WERI-Rb-1 (cell line): ENCODE measurements at regions not wholly inside any gene's neighbourhood (a gene's known extent, or its start where the extent isn't known, plus 50 kb on each side); places are given as distances from the start of the nearest gene placed in this dataset.

Experiments used
- DNase-seq: peaks from one replicate; pipeline ENCODE4 v3.0.0-alpha.2; 2020
- H3K27ac ChIP-seq: fragments of 250-450 bp; sonication (Bioruptor Pico); 2 replicates; pipeline ENCODE4 v1.5.1; 2020; ENCODE audit warnings: mild to moderate bottlenecking, moderate library complexity
- H3K27me3 ChIP-seq: fragments of 250-450 bp; sonication (Bioruptor Pico); 2 replicates; pipeline ENCODE4 v1.5.1; 2021; ENCODE audit warnings: mild to moderate bottlenecking, low read depth, moderate library complexity; ENCODE audit not compliant: insufficient read depth, severe bottlenecking
- H3K36me3 ChIP-seq: fragments of 250-450 bp; sonication (Bioruptor Pico); 2 replicates; pipeline ENCODE4 v1.5.1; 2020; ENCODE audit warnings: mild to moderate bottlenecking, moderate library complexity
- H3K4me3 ChIP-seq: 2 replicates; pipeline ENCODE4 v1.5.1; 2011; ENCODE audit warnings: low read depth, mild to moderate bottlenecking, control low read depth, low read length
- H3K9me3 ChIP-seq: fragments of 250-450 bp; sonication (Bioruptor Pico); 2 replicates; pipeline ENCODE4 v1.5.1; 2021; ENCODE audit warnings: mild to moderate bottlenecking, moderate library complexity; ENCODE audit not compliant: severe bottlenecking
- CTCF ChIP-seq: IDR thresholded peaks from 2 replicates; pipeline ENCODE4 v1.5.1; 2011; ENCODE audit warnings: low read depth, mild to moderate bottlenecking, control low read depth, inconsistent platforms, low read length

- DNase-seq, result no peak
- Histone ChIP-seq H3K9me3 (peaks cover 10% of the 10 kb centered on the region), H3K27me3 (no peaks in the 10 kb centered on the region), H3K36me3 (no peaks in the 10 kb centered on the region), H3K4me3 (no peak overlapping the region), H3K27ac (no peak overlapping the region)
- TF ChIP-seq CTCF, result no peak
Observed at GRCh38 chr13:88424463-88424862, 753.3 kb downstream of the SLITRK5 start.

- H3K9me3 ChIP-seq, result peaks cover 10% of the 10 kb centered on the region
- H3K4me3 ChIP-seq, result no peak overlapping the region
- DNase-seq, result no peak
- H3K27ac ChIP-seq, result no peak overlapping the region
- TF ChIP-seq CTCF, result no peak
- H3K27me3 ChIP-seq, result no peaks in the 10 kb centered on the region
- no peaks in the 10 kb centered on the region for H3K36me3 ChIP-seq
Observed at GRCh38 chr13:88426661-88427060, 755.5 kb downstream of the SLITRK5 start.

GRCh38 chr13:88429862-88430261, 758.7 kb downstream of the SLITRK5 start:
- no peak for DNase-seq
- no peaks in the 10 kb centered on the region for H3K27me3 ChIP-seq
- TF ChIP-seq CTCF, result no peak
- no peaks in the 10 kb centered on the region for H3K36me3 ChIP-seq
- H3K4me3 ChIP-seq, result no peak overlapping the region
- H3K9me3 ChIP-seq, result peaks cover 12% of the 10 kb centered on the region
- H3K27ac ChIP-seq, result no peak overlapping the region

GRCh38 chr13:88434953-88435352, 763.8 kb downstream of the SLITRK5 start:
- no peak for DNase-seq
- H3K27me3 ChIP-seq, result no peaks in the 10 kb centered on the region

GRCh38 chr13:88436974-88437373, 765.8 kb downstream of the SLITRK5 start:
- no peak for TF ChIP-seq CTCF
- H3K4me3 ChIP-seq, result no peak overlapping the region
- no peak overlapping the region for H3K27ac ChIP-seq

More at GRCh38 chr13:88434953-88435352, 763.8 kb downstream of the SLITRK5 start:
- H3K36me3 ChIP-seq, result no peaks in the 10 kb centered on the region
- H3K4me3 ChIP-seq, result no peak overlapping the region
- no peak overlapping the region for H3K27ac ChIP-seq
- TF ChIP-seq CTCF, result no peak
- H3K9me3 ChIP-seq, result peaks cover 12% of the 10 kb centered on the region

GRCh38 chr13:88450515-88450914, 779.3 kb downstream of the SLITRK5 start:
- no peak for DNase-seq
- Histone ChIP-seq H3K9me3 (peaks cover under 1% of the 10 kb centered on the region), H3K4me3 (no peak overlapping the region), H3K36me3 (no peaks in the 10 kb centered on the region), H3K27ac (no peak overlapping the region), H3K27me3 (no peaks in the 10 kb centered on the region)
- TF ChIP-seq CTCF, result no peak

More at GRCh38 chr13:88436974-88437373, 765.8 kb downstream of the SLITRK5 start:
- Histone ChIP-seq H3K36me3 (no peaks in the 10 kb centered on the region), H3K27me3 (no peaks in the 10 kb centered on the region), H3K9me3 (peaks cover 12% of the 10 kb centered on the region)
- DNase-seq, result no peak
